ENCODE measurements at regions not wholly inside any gene's neighbourhood (a gene's known extent, or its start where the extent isn't known, plus 50 kb on each side); places are given as distances from the start of the nearest gene placed in this dataset.

GRCh38 chr13:91172160-91172559 is 175.3 kb upstream of the MIR17HG start (continued):
- TF ChIP-seq ZBTB33 (IDR thresholded peaks at IDR 0.05; ENCODE audit: extremely low read depth, insufficient replicate concordance, low read length), result no peak
- no peak for TF ChIP-seq ZFX (IDR thresholded peaks at IDR 0.05)
- TF ChIP-seq SP1 (IDR thresholded peaks at IDR 0.05; ENCODE audit: low read depth), result no peak
- TF ChIP-seq TCF7L2 (IDR thresholded peaks at IDR 0.05; ENCODE audit: borderline replicate concordance, extremely low read depth, insufficient read depth, insufficient read length), result no peak
- TF ChIP-seq FOSL1 (IDR thresholded peaks at IDR 0.05; ENCODE audit: low read depth), result no peak
- TF ChIP-seq EZH2 (IDR thresholded peaks at IDR 0.05), result no peak

- DNase-seq (ENCODE audit: low read depth, low spot score), result no peak
- intact Hi-C loops (cut with micrococcal nuclease), result no loop called here
- Histone ChIP-seq H3K9me3 (ENCODE audit: control insufficient read depth in 1 of 2, insufficient read depth in 1 of 2, low read depth in 1 of 2, low read length in 2 of 2) (0 out of 4 replicates have a peak, but pooled peaks cover 0 to 4% of the 10 kb centered on the region in 2 experiments), H2AFZ (ENCODE audit: low read depth, low read length, poor library complexity, severe bottlenecking) (no peak overlapping the region), H3K4me1 (ENCODE audit: control insufficient read depth in 1 of 2, insufficient read depth in 2 of 2, low read length in 2 of 2) (no peaks in the 10 kb centered on the region), H3K27me3 (ENCODE audit: insufficient read depth, low read length) (peaks cover 10% of the 10 kb centered on the region; the same call in 1 of the 2 replicates), H3K4me3 (replicated peaks in 1 of 2; ENCODE audit: low read depth in 1 of 2, low read length in 2 of 2) (no peak overlapping the region), H3K27ac (ENCODE audit: low read depth, low read length) (no peak overlapping the region), H3K9me2 (ENCODE audit: insufficient read depth) (no peaks in the 10 kb centered on the region), H3K79me2 (ENCODE audit: insufficient read depth, low read length) (no peaks in the 10 kb centered on the region), H3K9ac (ENCODE audit: low read length) (no peak overlapping the region), H3K4me2 (ENCODE audit: low read length) (no peak overlapping the region), H3K36me3 (ENCODE audit: control insufficient read depth in 1 of 2, insufficient read depth in 2 of 2, low read length in 2 of 2) (no peaks in the 10 kb centered on the region), H4K20me1 (ENCODE audit: insufficient read depth) (no peaks in the 10 kb centered on the region)
- ChIA-PET RAD21 (ENCODE audit: low non-redundant PET in 1 of 2, low total read pairs in 2 of 2, uncharacterized antibody in 2 of 2, unreplicated experiment in 2 of 2) (no interaction called here), POLR2A (no interaction called here), CTCF (no interaction called here)
- ATAC-seq, result no peak
- no peak for TF ChIP-seq REST (IDR thresholded peaks at IDR 0.05; ENCODE audit: low read depth)
- no peak for TF ChIP-seq SRF (IDR thresholded peaks at IDR 0.05; ENCODE audit: low read depth)
- no peak for TF ChIP-seq EZH2 (IDR thresholded peaks at IDR 0.05)
- no peak for TF ChIP-seq TCF7L2 (IDR thresholded peaks at IDR 0.05; ENCODE audit: borderline replicate concordance, extremely low read depth, insufficient read depth, insufficient read length)
- BruUV-seq (replicated peaks), result no TSS peak
Observed at GRCh38 chr13:91174886-91175501, 172.5 kb upstream of the MIR17HG start.

Measured in HCT116 (cell line).